ENCODE measurements at regions not wholly inside any gene's neighbourhood (a gene's known extent, or its start where the extent isn't known, plus 50 kb on each side); places are given as distances from the start of the nearest gene placed in this dataset.

GRCh38 chr15:26179906-26180305 lies 316.8 kb upstream of the ATP10A start:
- DNase-seq = no peak

GRCh38 chr15:26178640-26179220 lies 315.6 kb upstream of the ATP10A start:
- no peak for DNase-seq

- DNase-seq = no peak
These were observed 314.7 kb upstream of the ATP10A start for GRCh38 chr15:26177816-26178215.

GRCh38 chr15:26176831-26177230 lies 313.7 kb upstream of the ATP10A start:
- DNase-seq = no peak

GRCh38 chr15:26171266-26171665 lies 308.1 kb upstream of the ATP10A start:
- DNase-seq = no peak

- DNase-seq = no peak
These were observed 303.3 kb upstream of the ATP10A start for GRCh38 chr15:26166429-26166828.

GRCh38 chr15:26165546-26165945 lies 302.4 kb upstream of the ATP10A start:
- DNase-seq = no peak

- no peak for DNase-seq
These were observed 297.2 kb upstream of the ATP10A start for GRCh38 chr15:26160343-26160742.

- no peak for DNase-seq
These were observed 295.0 kb upstream of the ATP10A start for GRCh38 chr15:26158176-26158575.

GRCh38 chr15:26157081-26157480 lies 294.0 kb upstream of the ATP10A start:
- no peak for DNase-seq

GRCh38 chr15:26156051-26156450 lies 292.9 kb upstream of the ATP10A start:
- DNase-seq = no peak

- no peak for DNase-seq
These were observed 285.2 kb upstream of the ATP10A start for GRCh38 chr15:26148156-26148860.

GRCh38 chr15:26146202-26146601 lies 283.1 kb upstream of the ATP10A start:
- no peak for DNase-seq

- no peak for DNase-seq
These were observed 282.7 kb upstream of the ATP10A start for GRCh38 chr15:26145796-26146195.

- DNase-seq = no peak
These were observed 281.7 kb upstream of the ATP10A start for GRCh38 chr15:26144836-26145235.

GRCh38 chr15:26143221-26143620 lies 280.1 kb upstream of the ATP10A start:
- no peak for DNase-seq

GRCh38 chr15:26134812-26135211 lies 271.7 kb upstream of the ATP10A start:
- no peak for DNase-seq

- peak; percentile 35 for DNase-seq
These were observed 271.0 kb upstream of the ATP10A start for GRCh38 chr15:26134152-26134551.

GRCh38 chr15:26132811-26133210 lies 269.7 kb upstream of the ATP10A start:
- no peak for DNase-seq

GRCh38 chr15:26129852-26130251 lies 266.7 kb upstream of the ATP10A start:
- no peak for DNase-seq

- DNase-seq = no peak
These were observed 265.5 kb upstream of the ATP10A start for GRCh38 chr15:26128611-26129140.

- DNase-seq = no peak
These were observed 263.8 kb upstream of the ATP10A start for GRCh38 chr15:26126819-26127387.

GRCh38 chr15:26126070-26126469 lies 262.9 kb upstream of the ATP10A start:
- peak; percentile 18 for DNase-seq

- no peak for DNase-seq
These were observed 262.5 kb upstream of the ATP10A start for GRCh38 chr15:26125664-26126063.

Measured in occipital lobe (tissue), 1 donor.